Karpas-422 (cell line): ENCODE measurements at regions not wholly inside any gene's neighbourhood (a gene's known extent, or its start where the extent isn't known, plus 50 kb on each side); places are given as distances from the start of the nearest gene placed in this dataset.
"Not testable (repeated sequence)": the region's sequence is repeated elsewhere in the genome, so short reads cannot be mapped to it uniquely, and the experiment has no call there.

Source experiments
- DNase-seq: peaks from one replicate; pipeline ENCODE4 v3.0.0-alpha.2; 2015
- H2AFZ ChIP-seq: fragments of 200-600 bp; sonication (generic); 2 replicates; pipeline ENCODE4 v1.6.1; 2014; ENCODE audit warnings: antibody characterized with exemption, low read length, mixed read lengths
- H3K27ac ChIP-seq: fragments of 200-600 bp; sonication (generic); 2 replicates; pipeline ENCODE4 v1.5.1; 2014; ENCODE audit warnings: mild to moderate bottlenecking, low read length, moderate library complexity
- H3K27me3 ChIP-seq: fragments of 200-600 bp; sonication (generic); 2 replicates; pipeline ENCODE4 v1.6.1; 2014; ENCODE audit warnings: low read length, mixed read lengths
- H3K36me3 ChIP-seq: fragments of 200-600 bp; sonication (generic); 2 replicates; pipeline ENCODE4 v1.6.1; 2014; ENCODE audit warnings: low read length, mixed read lengths; ENCODE audit not compliant: insufficient read depth
- H3K4me1 ChIP-seq: fragments of 200-600 bp; sonication (generic); 2 replicates; pipeline ENCODE4 v1.6.1; 2014; ENCODE audit warnings: mild to moderate bottlenecking, low read length, mixed read lengths
- H3K4me2 ChIP-seq: fragments of 200-600 bp; sonication (generic); 2 replicates; pipeline ENCODE4 v1.6.1; 2014; ENCODE audit warnings: low read length, low read depth, mild to moderate bottlenecking; ENCODE audit not compliant: poor library complexity, severe bottlenecking
- H3K4me3 ChIP-seq: fragments of 200-600 bp; sonication (generic); 2 replicates; pipeline ENCODE4 v1.5.1; 2014; ENCODE audit warnings: mild to moderate bottlenecking, antibody characterized with exemption, low read length, mixed read lengths
- H3K79me2 ChIP-seq: fragments of 200-600 bp; sonication (generic); 2 replicates; pipeline ENCODE4 v1.6.1; 2014; ENCODE audit warnings: mild to moderate bottlenecking, low read length, mixed read lengths
- H3K9ac ChIP-seq: fragments of 200-600 bp; sonication (generic); 2 replicates; pipeline ENCODE4 v1.6.0; 2014; ENCODE audit warnings: low read length
- H3K9me2 ChIP-seq: fragments of 200-600 bp; sonication (generic), shearing (Covaris generic); replicated peaks from 2 replicates; pipeline ENCODE4 v1.6.0; 2014; ENCODE audit warnings: mild to moderate bottlenecking, low read length, moderate library complexity; ENCODE audit not compliant: insufficient read depth
- H3K9me3 ChIP-seq: fragments of 300-700, 200-600 bp; sonication (generic); 2 replicates; pipeline ENCODE4 v1.6.1; 2014; ENCODE audit warnings: low read length, mixed read lengths
- H4K20me1 ChIP-seq: fragments of 200-600 bp; sonication (generic); 2 replicates; pipeline ENCODE4 v1.6.1; 2014; ENCODE audit warnings: mild to moderate bottlenecking, antibody characterized with exemption, low read length, low read depth; ENCODE audit not compliant: insufficient read depth

- Histone ChIP-seq H3K9me2 (no peaks in the 10 kb centered on the region), H2AFZ (no peak overlapping the region), H3K27me3 (no peaks in the 10 kb centered on the region), H3K4me3 (no peak overlapping the region), H3K9me3 (no peaks in the 10 kb centered on the region), H3K27ac (no peak overlapping the region), H3K4me2 (no peak overlapping the region), H4K20me1 (no peaks in the 10 kb centered on the region), H3K36me3 (no peaks in the 10 kb centered on the region), H3K79me2 (no peaks in the 10 kb centered on the region), H3K4me1 (no peaks in the 10 kb centered on the region), H3K9ac (no peak overlapping the region)
- no peak for DNase-seq
Measured at GRCh38 chr9:129549139-129549538, 71.8 kb downstream of the C9orf50 start.

DNA sequence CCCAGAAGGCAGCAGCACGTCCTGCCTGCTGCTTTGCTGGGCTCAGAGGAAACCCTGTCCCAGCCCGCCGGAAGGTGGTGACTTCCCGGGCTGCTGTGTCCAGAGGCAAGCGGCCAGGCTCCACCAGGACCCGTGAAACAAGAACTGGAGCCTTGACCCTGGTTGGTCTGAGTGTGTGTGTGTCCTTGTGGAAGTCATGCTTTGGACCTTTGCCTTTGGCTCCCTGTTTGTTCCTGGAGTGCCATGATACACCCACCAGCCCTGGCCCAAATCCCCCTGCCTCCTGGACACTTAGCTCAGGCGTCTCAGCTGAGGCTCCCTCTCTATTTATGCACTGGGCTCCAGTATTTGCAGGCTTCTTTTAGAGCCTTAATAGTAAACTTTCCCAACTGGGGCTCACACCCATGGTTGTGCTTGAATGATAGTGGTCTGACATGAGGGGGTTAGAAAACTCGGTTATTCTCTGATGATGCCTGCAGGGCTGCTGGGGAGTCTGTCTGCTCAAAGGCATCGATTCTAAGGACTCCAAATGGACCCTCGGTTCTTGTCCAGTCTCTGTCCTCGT, 72.2 kb downstream of the C9orf50 start:
- Histone ChIP-seq H3K9me3 (no peaks in the 10 kb centered on the region), H3K27ac (no peak overlapping the region), H3K9me2 (no peaks in the 10 kb centered on the region), H3K4me1 (no peaks in the 10 kb centered on the region), H3K36me3 (no peaks in the 10 kb centered on the region), H3K4me2 (no peak overlapping the region), H3K27me3 (no peaks in the 10 kb centered on the region), H2AFZ (no peak overlapping the region), H3K4me3 (no peak overlapping the region), H3K9ac (no peak overlapping the region), H3K79me2 (no peaks in the 10 kb centered on the region), H4K20me1 (no peaks in the 10 kb centered on the region)
- no peak for DNase-seq

- Histone ChIP-seq H3K4me2 (no peak overlapping the region), H3K4me3 (no peak overlapping the region), H3K4me1 (no peaks in the 10 kb centered on the region), H3K36me3 (no peaks in the 10 kb centered on the region), H3K9ac (no peak overlapping the region), H3K27me3 (no peaks in the 10 kb centered on the region), H4K20me1 (no peaks in the 10 kb centered on the region), H3K9me2 (no peaks in the 10 kb centered on the region), H3K27ac (no peak overlapping the region), H3K79me2 (no peaks in the 10 kb centered on the region), H2AFZ (no peak overlapping the region), H3K9me3 (no peaks in the 10 kb centered on the region)
- DNase-seq = no peak
Measured at GRCh38 chr9:129547869-129548570, 72.9 kb downstream of the C9orf50 start.

DNA sequence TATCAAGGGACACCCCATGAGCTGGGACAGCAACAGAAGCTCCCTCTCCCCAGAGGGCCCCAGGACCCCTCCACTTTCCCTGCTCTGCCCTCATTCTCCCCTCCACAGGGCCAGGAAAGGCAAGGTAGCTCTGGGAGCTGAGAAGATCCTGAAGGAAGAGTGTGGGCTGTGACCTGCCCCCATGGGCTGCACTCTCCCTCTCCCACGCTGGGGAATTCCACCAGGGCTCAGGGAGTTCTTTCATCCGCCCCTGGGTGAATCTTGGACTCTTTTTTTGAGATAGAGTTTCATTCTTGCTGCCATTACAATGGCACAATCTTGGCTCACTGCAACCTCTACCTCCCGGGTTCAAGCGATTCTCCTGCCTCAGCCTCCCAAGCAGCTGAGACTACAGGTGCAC, 73.8 kb downstream of the C9orf50 start:
- no peak for DNase-seq
- H3K9ac ChIP-seq = no peak overlapping the region
- no peak overlapping the region for H3K27ac ChIP-seq
- H3K79me2 ChIP-seq = no peaks in the 10 kb centered on the region
- no peaks in the 10 kb centered on the region for H3K27me3 ChIP-seq
- no peaks in the 10 kb centered on the region for H3K36me3 ChIP-seq
- no peak overlapping the region for H3K4me3 ChIP-seq
- no peak overlapping the region for H2AFZ ChIP-seq
- H4K20me1 ChIP-seq = no peaks in the 10 kb centered on the region
- no peak overlapping the region for H3K4me2 ChIP-seq
- no peaks in the 10 kb centered on the region for H3K9me2 ChIP-seq
- H3K9me3 ChIP-seq = no peaks in the 10 kb centered on the region
- no peaks in the 10 kb centered on the region for H3K4me1 ChIP-seq

DNA sequence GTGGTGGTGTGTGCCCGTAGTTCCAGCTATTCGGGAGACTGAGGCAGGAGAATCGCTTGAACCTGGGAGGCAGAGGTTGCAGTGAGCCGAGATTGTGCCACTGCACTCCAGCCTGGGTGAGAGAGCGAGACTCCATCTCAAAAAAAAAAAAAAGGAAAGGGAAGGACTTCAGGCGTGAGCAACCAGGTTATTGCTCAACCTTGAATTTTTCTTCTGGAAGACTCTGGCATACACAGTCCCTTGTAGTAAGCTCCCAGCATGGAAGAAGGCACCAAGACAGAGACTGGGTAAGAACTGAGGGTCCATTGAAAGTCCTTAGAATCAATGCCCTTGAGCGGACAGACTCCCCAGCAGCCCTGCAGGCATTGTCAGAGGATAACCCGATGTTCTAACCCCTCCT, 75.0 kb downstream of the C9orf50 start:
- H2AFZ ChIP-seq, H3K4me1 ChIP-seq, DNase-seq, H3K27ac ChIP-seq, H4K20me1 ChIP-seq, H3K79me2 ChIP-seq, H3K9ac ChIP-seq, H3K36me3 ChIP-seq, H3K9me3 ChIP-seq, H3K9me2 ChIP-seq, H3K4me3 ChIP-seq, H3K4me2 ChIP-seq, H3K27me3 ChIP-seq: not testable (repeated sequence)

DNA sequence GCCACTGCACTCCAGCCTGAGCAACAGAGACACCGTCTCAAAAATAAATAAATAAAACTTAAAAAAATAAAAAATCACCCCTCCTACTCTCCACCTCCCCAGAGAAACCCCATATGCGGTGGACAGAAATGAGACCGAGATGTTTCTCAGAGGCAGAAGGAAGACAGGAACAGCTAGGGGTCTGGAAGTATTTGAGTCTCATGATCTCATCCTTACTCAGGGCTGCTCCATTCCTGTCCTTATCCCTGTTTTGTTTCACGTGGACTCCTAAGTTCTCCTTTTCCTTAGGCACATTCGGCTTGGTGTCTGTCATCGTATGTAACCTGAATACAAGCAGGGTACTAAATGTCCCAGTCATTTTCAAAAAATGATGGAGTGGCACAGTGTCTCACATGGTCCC, 76.1 kb downstream of the C9orf50 start:
- H3K9ac ChIP-seq = no peak overlapping the region
- no peaks in the 10 kb centered on the region for H3K27me3 ChIP-seq
- DNase-seq = no peak
- no peaks in the 10 kb centered on the region for H3K79me2 ChIP-seq
- H3K9me2 ChIP-seq = no peaks in the 10 kb centered on the region
- no peak overlapping the region for H3K27ac ChIP-seq
- no peaks in the 10 kb centered on the region for H3K9me3 ChIP-seq
- no peaks in the 10 kb centered on the region for H3K4me1 ChIP-seq
- no peaks in the 10 kb centered on the region for H4K20me1 ChIP-seq
- no peak overlapping the region for H3K4me3 ChIP-seq
- H2AFZ ChIP-seq = no peak overlapping the region
- H3K36me3 ChIP-seq = no peaks in the 10 kb centered on the region
- no peak overlapping the region for H3K4me2 ChIP-seq

DNA sequence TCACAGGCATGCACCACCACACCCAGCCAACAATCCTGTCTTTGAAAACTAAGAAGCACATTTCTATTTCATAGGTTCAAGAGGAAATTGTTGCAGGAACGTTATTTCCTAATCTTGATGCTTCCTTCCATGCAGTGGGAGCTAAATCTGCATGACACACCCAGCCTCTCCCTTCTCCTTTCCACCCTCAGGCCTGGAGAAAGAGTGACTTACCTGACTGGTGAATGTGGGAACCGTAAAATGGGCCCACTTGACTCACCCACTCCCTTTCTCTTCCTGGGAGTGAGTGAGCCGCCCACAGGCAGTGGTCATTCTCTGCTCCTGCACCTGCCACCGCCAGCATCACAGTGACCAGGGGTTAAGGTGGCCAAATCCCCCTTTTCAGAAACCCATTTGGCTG, 78.2 kb downstream of the C9orf50 start:
- Histone ChIP-seq H2AFZ (no peak overlapping the region), H3K9me2 (no peaks in the 10 kb centered on the region), H3K27me3 (no peaks in the 10 kb centered on the region), H4K20me1 (no peaks in the 10 kb centered on the region), H3K27ac (no peak overlapping the region), H3K9me3 (no peaks in the 10 kb centered on the region), H3K4me3 (no peak overlapping the region), H3K4me1 (no peaks in the 10 kb centered on the region), H3K79me2 (no peaks in the 10 kb centered on the region), H3K4me2 (no peak overlapping the region), H3K9ac (no peak overlapping the region), H3K36me3 (no peaks in the 10 kb centered on the region)
- DNase-seq = no peak

DNA sequence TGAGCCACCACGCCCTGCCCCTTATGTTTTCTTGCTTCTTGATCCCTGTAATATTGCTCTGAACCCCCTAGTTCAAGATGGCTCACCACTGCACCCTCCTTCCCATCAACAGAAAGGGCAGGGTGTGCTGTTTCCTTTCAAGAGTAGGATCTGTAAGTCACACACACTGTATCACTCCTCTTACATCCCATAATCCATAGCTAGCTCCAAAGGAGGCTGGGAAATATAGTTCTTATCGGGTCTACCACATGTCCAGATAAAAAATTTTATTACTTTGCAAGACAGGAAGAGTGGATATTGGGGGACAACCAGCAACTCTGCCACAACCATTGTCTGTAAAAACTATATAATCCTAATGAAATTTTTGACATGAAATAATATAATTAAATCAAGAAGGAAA, 79.6 kb downstream of the C9orf50 start:
- no peaks in the 10 kb centered on the region for H3K27me3 ChIP-seq
- no peaks in the 10 kb centered on the region for H3K9me2 ChIP-seq
- no peak overlapping the region for H3K9ac ChIP-seq
- H3K9me3 ChIP-seq = no peaks in the 10 kb centered on the region
- no peak overlapping the region for H2AFZ ChIP-seq
- no peak for DNase-seq
- H3K4me1 ChIP-seq = no peaks in the 10 kb centered on the region
- no peak overlapping the region for H3K27ac ChIP-seq
- H3K4me3 ChIP-seq = no peak overlapping the region
- H3K79me2 ChIP-seq = no peaks in the 10 kb centered on the region
- H3K4me2 ChIP-seq = no peak overlapping the region
- H3K36me3 ChIP-seq = no peaks in the 10 kb centered on the region
- H4K20me1 ChIP-seq = no peaks in the 10 kb centered on the region
